ENCODE measurements at regions not wholly inside any gene's neighbourhood (a gene's known extent, or its start where the extent isn't known, plus 50 kb on each side); places are given as distances from the start of the nearest gene placed in this dataset.

DNA sequence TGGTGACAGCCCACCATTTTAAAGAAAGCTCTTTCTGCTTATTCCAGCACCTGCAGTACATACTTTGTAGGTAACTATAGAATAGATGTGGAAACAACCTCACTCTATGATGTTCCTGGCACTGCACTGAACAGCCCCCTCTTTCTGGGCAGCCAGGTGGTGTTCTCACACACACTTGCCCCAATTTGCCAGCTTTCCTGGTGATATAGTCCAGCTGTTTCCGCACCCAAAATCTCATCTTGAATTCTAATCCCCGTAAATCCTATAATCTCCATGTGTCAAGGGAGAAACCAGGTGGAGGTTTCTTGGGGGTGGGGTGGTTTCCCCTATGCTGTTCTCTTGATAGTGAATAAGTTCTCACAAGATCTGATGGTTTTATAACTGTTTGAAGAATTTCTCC lies 102.2 kb downstream of the FCRL5 start:
- TF ChIP-seq, protein P1, sequence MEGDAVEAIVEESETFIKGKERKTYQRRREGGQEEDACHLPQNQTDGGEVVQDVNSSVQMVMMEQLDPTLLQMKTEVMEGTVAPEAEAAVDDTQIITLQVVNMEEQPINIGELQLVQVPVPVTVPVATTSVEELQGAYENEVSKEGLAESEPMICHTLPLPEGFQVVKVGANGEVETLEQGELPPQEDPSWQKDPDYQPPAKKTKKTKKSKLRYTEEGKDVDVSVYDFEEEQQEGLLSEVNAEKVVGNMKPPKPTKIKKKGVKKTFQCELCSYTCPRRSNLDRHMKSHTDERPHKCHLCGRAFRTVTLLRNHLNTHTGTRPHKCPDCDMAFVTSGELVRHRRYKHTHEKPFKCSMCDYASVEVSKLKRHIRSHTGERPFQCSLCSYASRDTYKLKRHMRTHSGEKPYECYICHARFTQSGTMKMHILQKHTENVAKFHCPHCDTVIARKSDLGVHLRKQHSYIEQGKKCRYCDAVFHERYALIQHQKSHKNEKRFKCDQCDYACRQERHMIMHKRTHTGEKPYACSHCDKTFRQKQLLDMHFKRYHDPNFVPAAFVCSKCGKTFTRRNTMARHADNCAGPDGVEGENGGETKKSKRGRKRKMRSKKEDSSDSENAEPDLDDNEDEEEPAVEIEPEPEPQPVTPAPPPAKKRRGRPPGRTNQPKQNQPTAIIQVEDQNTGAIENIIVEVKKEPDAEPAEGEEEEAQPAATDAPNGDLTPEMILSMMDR (conservative IDR thresholded peaks at IDR 0.05 in 1 of 2, IDR thresholded peaks at IDR 0.05 in 1 of 2; ENCODE audit: extremely low read depth in 1 of 2, insufficient read depth in 1 of 2, low read depth in 1 of 2, low read length in 2 of 2) = no peak
- TF ChIP-seq EZH2 (IDR thresholded peaks at IDR 0.05; ENCODE audit: borderline replicate concordance, low read length) = no peak
